ENCODE measurements at regions not wholly inside any gene's neighbourhood (a gene's known extent, or its start where the extent isn't known, plus 50 kb on each side); places are given as distances from the start of the nearest gene placed in this dataset.

- no peaks in the 10 kb centered on the region for H3K9me3 ChIP-seq (ENCODE audit: control insufficient read depth in 4 of 4, low read length in 3 of 4)
- no peak overlapping the region for H3K27ac ChIP-seq (ENCODE audit: low read depth in 1 of 2, low read length in 2 of 2)
- DNase-seq (ENCODE audit: low spot score) = no peak
- TF ChIP-seq, protein P1, sequence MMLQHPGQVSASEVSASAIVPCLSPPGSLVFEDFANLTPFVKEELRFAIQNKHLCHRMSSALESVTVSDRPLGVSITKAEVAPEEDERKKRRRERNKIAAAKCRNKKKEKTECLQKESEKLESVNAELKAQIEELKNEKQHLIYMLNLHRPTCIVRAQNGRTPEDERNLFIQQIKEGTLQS (IDR thresholded peaks at IDR 0.05) = no peak
- TF ChIP-seq CTCF (IDR thresholded peaks at IDR 0.05; ENCODE audit: low read depth, low read length, missing input control) = no peak
- no peak for TF ChIP-seq RXRA (IDR thresholded peaks at IDR 0.05)
- TF ChIP-seq EGR1 (IDR thresholded peaks at IDR 0.05; ENCODE audit: low read depth in 2 of 2) = no peak
- TF ChIP-seq JUND (IDR thresholded peaks at IDR 0.05) = no peak
- no peak for TF ChIP-seq FOXA2 (IDR thresholded peaks at IDR 0.05)
- no peak for TF ChIP-seq HNF4G (IDR thresholded peaks at IDR 0.05)
- TF ChIP-seq MAX (IDR thresholded peaks at IDR 0.05) = no peak
- TF ChIP-seq GABPA (IDR thresholded peaks at IDR 0.05 in 1 of 2, conservative IDR thresholded peaks at IDR 0.05 in 1 of 2) = no peak
- TF ChIP-seq RAD21 (IDR thresholded peaks at IDR 0.05) = no peak
- H3K4me1 ChIP-seq (ENCODE audit: control insufficient read depth in 4 of 4, insufficient read depth in 4 of 4, low read length in 3 of 4) = peaks cover 0 to 7% (median 5%) of the 10 kb centered on the region in 4 donors
- WGBS = 61% methylated on average over 10 of the region's 10 CpGs
- no peak overlapping the region for H3K4me3 ChIP-seq (ENCODE audit: low read depth in 1 of 3, low read length in 3 of 3)
- H3K36me3 ChIP-seq (ENCODE audit: control insufficient read depth in 4 of 4, insufficient read depth in 3 of 4, low read depth in 1 of 4, low read length in 3 of 4) = no peaks in the 10 kb centered on the region
- H3K27me3 ChIP-seq (ENCODE audit: control insufficient read depth in 4 of 4, insufficient read depth in 4 of 4, low read length in 3 of 4) = peaks cover 0 to 7% (median 0%) of the 10 kb centered on the region in 4 donors
- no peak overlapping the region for H3K9ac ChIP-seq (ENCODE audit: low read depth in 1 of 2, low read length in 2 of 2)
Measured at GRCh38 chr6:27758491-27758890, 153.7 kb downstream of the OR2B2 start.

- H3K27ac ChIP-seq (ENCODE audit: low read depth in 1 of 2, low read length in 2 of 2) = no peak overlapping the region
- peaks cover 0 to 11% (median 7%) of the 10 kb centered on the region in 4 donors for H3K4me1 ChIP-seq (ENCODE audit: control insufficient read depth in 4 of 4, insufficient read depth in 4 of 4, low read length in 3 of 4)
- H3K27me3 ChIP-seq (ENCODE audit: control insufficient read depth in 4 of 4, insufficient read depth in 4 of 4, low read length in 3 of 4) = peaks cover 0 to 2% (median 0%) of the 10 kb centered on the region in 4 donors
- peak; percentile 46 for DNase-seq (ENCODE audit: low spot score)
- no peak overlapping the region for H3K9ac ChIP-seq (ENCODE audit: low read depth in 1 of 2, low read length in 2 of 2)
- no peaks in the 10 kb centered on the region for H3K9me3 ChIP-seq (ENCODE audit: control insufficient read depth in 4 of 4, low read length in 3 of 4)
- H3K36me3 ChIP-seq (ENCODE audit: control insufficient read depth in 4 of 4, insufficient read depth in 3 of 4, low read depth in 1 of 4, low read length in 3 of 4) = no peaks in the 10 kb centered on the region
- H3K4me3 ChIP-seq (ENCODE audit: low read depth in 1 of 3, low read length in 3 of 3) = peak overlapping the region in 1 of 3 donors; percentile 22
- WGBS = 18% methylated on average over 30 of the region's 30 CpGs
- TF ChIP-seq FOXA2 (IDR thresholded peaks at IDR 0.05) = no peak
- TF ChIP-seq SP1 (IDR thresholded peaks at IDR 0.05) = no peak
- TF ChIP-seq, protein P2, sequence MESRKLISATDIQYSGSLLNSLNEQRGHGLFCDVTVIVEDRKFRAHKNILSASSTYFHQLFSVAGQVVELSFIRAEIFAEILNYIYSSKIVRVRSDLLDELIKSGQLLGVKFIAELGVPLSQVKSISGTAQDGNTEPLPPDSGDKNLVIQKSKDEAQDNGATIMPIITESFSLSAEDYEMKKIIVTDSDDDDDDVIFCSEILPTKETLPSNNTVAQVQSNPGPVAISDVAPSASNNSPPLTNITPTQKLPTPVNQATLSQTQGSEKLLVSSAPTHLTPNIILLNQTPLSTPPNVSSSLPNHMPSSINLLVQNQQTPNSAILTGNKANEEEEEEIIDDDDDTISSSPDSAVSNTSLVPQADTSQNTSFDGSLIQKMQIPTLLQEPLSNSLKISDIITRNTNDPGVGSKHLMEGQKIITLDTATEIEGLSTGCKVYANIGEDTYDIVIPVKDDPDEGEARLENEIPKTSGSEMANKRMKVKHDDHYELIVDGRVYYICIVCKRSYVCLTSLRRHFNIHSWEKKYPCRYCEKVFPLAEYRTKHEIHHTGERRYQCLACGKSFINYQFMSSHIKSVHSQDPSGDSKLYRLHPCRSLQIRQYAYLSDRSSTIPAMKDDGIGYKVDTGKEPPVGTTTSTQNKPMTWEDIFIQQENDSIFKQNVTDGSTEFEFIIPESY (IDR thresholded peaks at IDR 0.05) = no peak
Measured at GRCh38 chr6:27757307-27757706, 154.9 kb downstream of the OR2B2 start.

- no peaks in the 10 kb centered on the region for H3K27me3 ChIP-seq (ENCODE audit: control insufficient read depth in 4 of 4, insufficient read depth in 4 of 4, low read length in 3 of 4)
- H3K27ac ChIP-seq (ENCODE audit: low read depth in 1 of 2, low read length in 2 of 2) = no peak overlapping the region
- peaks cover 0 to 12% (median 7%) of the 10 kb centered on the region in 4 donors for H3K4me1 ChIP-seq (ENCODE audit: control insufficient read depth in 4 of 4, insufficient read depth in 4 of 4, low read length in 3 of 4)
- TF ChIP-seq NR2F2 (IDR thresholded peaks at IDR 0.05) = no peak
- no peak for TF ChIP-seq MAX (IDR thresholded peaks at IDR 0.05)
- TF ChIP-seq RXRA (IDR thresholded peaks at IDR 0.05) = no peak
- no peak for TF ChIP-seq GABPA (IDR thresholded peaks at IDR 0.05 in 1 of 2, conservative IDR thresholded peaks at IDR 0.05 in 1 of 2)
- TF ChIP-seq, protein P1 (IDR thresholded peaks at IDR 0.05) = no peak
- no peak for TF ChIP-seq CTCF (IDR thresholded peaks at IDR 0.05; ENCODE audit: low read depth, low read length, missing input control)
- no peak for TF ChIP-seq HNF4G (IDR thresholded peaks at IDR 0.05)
- no peak for TF ChIP-seq JUND (IDR thresholded peaks at IDR 0.05)
- TF ChIP-seq, protein P2 (IDR thresholded peaks at IDR 0.05) = no peak
- no peak for TF ChIP-seq SP1 (IDR thresholded peaks at IDR 0.05)
- no peak for TF ChIP-seq HNF4A (conservative IDR thresholded peaks at IDR 0.05)
- TF ChIP-seq YY1 (IDR thresholded peaks at IDR 0.05) = no peak
- TF ChIP-seq TAF1 (conservative IDR thresholded peaks at IDR 0.05) = no peak
- H3K9me3 ChIP-seq (ENCODE audit: control insufficient read depth in 4 of 4, low read length in 3 of 4) = no peaks in the 10 kb centered on the region
- WGBS = 83% methylated on average over 4 of the region's 4 CpGs
- H3K9ac ChIP-seq (ENCODE audit: low read depth in 1 of 2, low read length in 2 of 2) = no peak overlapping the region
- no peak overlapping the region for H3K4me3 ChIP-seq (ENCODE audit: low read depth in 1 of 3, low read length in 3 of 3)
- H3K36me3 ChIP-seq (ENCODE audit: control insufficient read depth in 4 of 4, insufficient read depth in 3 of 4, low read depth in 1 of 4, low read length in 3 of 4) = no peaks in the 10 kb centered on the region
- no peak for DNase-seq (ENCODE audit: low spot score)
Measured at GRCh38 chr6:27755768-27756167, 156.4 kb downstream of the OR2B2 start.
